ENCODE measurements at regions not wholly inside any gene's neighbourhood (a gene's known extent, or its start where the extent isn't known, plus 50 kb on each side); places are given as distances from the start of the nearest gene placed in this dataset.

- Mint-ChIP-seq H3K9me3 (ENCODE audit: insufficient read depth) (no peaks in the 10 kb centered on the region), H3K36me3 (ENCODE audit: low read depth) (no peaks in the 10 kb centered on the region), H3K27me3 (ENCODE audit: low read depth) (no peaks in the 10 kb centered on the region), H3K27ac (no peak overlapping the region), H3K4me1 (ENCODE audit: low read depth) (no peaks in the 10 kb centered on the region), H3K4me3 (no peak overlapping the region)
- CTCF ChIA-PET: no interaction called here
- POLR2A ChIA-PET: no interaction called here
- no peak for ATAC-seq
- no peak for DNase-seq
These were observed 241.4 kb upstream of the ARHGAP24 start for GRCh38 chr4:85233516-85233915.

- no peaks in the 10 kb centered on the region for H3K27me3 Mint-ChIP-seq (ENCODE audit: low read depth)
- no peak for ATAC-seq
- H3K36me3 Mint-ChIP-seq (ENCODE audit: low read depth): no peaks in the 10 kb centered on the region
- H3K4me1 Mint-ChIP-seq (ENCODE audit: low read depth): no peaks in the 10 kb centered on the region
- no peaks in the 10 kb centered on the region for H3K9me3 Mint-ChIP-seq (ENCODE audit: insufficient read depth)
- CTCF ChIA-PET: no interaction called here
- H3K27ac Mint-ChIP-seq: no peak overlapping the region
- POLR2A ChIA-PET: no interaction called here
- DNase-seq: no peak
- no peak overlapping the region for H3K4me3 Mint-ChIP-seq
These were observed 231.1 kb upstream of the ARHGAP24 start for GRCh38 chr4:85243857-85244256.

GRCh38 chr4:85244638-85245037, 230.3 kb upstream of the ARHGAP24 start:
- no peak for DNase-seq
- no peaks in the 10 kb centered on the region for H3K27me3 Mint-ChIP-seq (ENCODE audit: low read depth)
- no peak overlapping the region for H3K4me3 Mint-ChIP-seq
- H3K4me1 Mint-ChIP-seq (ENCODE audit: low read depth): no peaks in the 10 kb centered on the region
- no peak overlapping the region for H3K27ac Mint-ChIP-seq
- CTCF ChIA-PET: no interaction called here
- POLR2A ChIA-PET: no interaction called here
- H3K9me3 Mint-ChIP-seq (ENCODE audit: insufficient read depth): no peaks in the 10 kb centered on the region
- H3K36me3 Mint-ChIP-seq (ENCODE audit: low read depth): no peaks in the 10 kb centered on the region
- no peak for ATAC-seq

- ATAC-seq (no peak), DNase-seq (no peak)
- Mint-ChIP-seq H3K4me3 (no peak overlapping the region), H3K36me3 (ENCODE audit: low read depth) (no peaks in the 10 kb centered on the region), H3K27ac (no peak overlapping the region), H3K9me3 (ENCODE audit: insufficient read depth) (no peaks in the 10 kb centered on the region), H3K27me3 (ENCODE audit: low read depth) (no peaks in the 10 kb centered on the region), H3K4me1 (ENCODE audit: low read depth) (no peaks in the 10 kb centered on the region)
- POLR2A ChIA-PET: no interaction called here
- CTCF ChIA-PET: no interaction called here
These were observed 228.9 kb upstream of the ARHGAP24 start for GRCh38 chr4:85246055-85246454.

GRCh38 chr4:85250852-85251251, 224.1 kb upstream of the ARHGAP24 start:
- POLR2A ChIA-PET: no interaction called here
- CTCF ChIA-PET: no interaction called here
- H3K27ac Mint-ChIP-seq: no peak overlapping the region
- no peak for ATAC-seq
- peaks cover 11% of the 10 kb centered on the region for H3K9me3 Mint-ChIP-seq (ENCODE audit: insufficient read depth)
- no peaks in the 10 kb centered on the region for H3K4me1 Mint-ChIP-seq (ENCODE audit: low read depth)
- no peaks in the 10 kb centered on the region for H3K27me3 Mint-ChIP-seq (ENCODE audit: low read depth)
- no peaks in the 10 kb centered on the region for H3K36me3 Mint-ChIP-seq (ENCODE audit: low read depth)
- H3K4me3 Mint-ChIP-seq: no peak overlapping the region
- DNase-seq: no peak

GRCh38 chr4:85257817-85258370, 217.1 kb upstream of the ARHGAP24 start:
- DNase-seq (no peak), ATAC-seq (no peak)
- H3K9me3 Mint-ChIP-seq (ENCODE audit: insufficient read depth): peaks cover 11% of the 10 kb centered on the region
- CTCF ChIA-PET: no interaction called here
- POLR2A ChIA-PET: no interaction called here
- H3K27ac Mint-ChIP-seq: no peak overlapping the region
- no peak overlapping the region for H3K4me3 Mint-ChIP-seq
- no peaks in the 10 kb centered on the region for H3K27me3 Mint-ChIP-seq (ENCODE audit: low read depth)
- H3K36me3 Mint-ChIP-seq (ENCODE audit: low read depth): no peaks in the 10 kb centered on the region
- no peaks in the 10 kb centered on the region for H3K4me1 Mint-ChIP-seq (ENCODE audit: low read depth)

GRCh38 chr4:85260064-85260463, 214.9 kb upstream of the ARHGAP24 start:
- no peaks in the 10 kb centered on the region for H3K4me1 Mint-ChIP-seq (ENCODE audit: low read depth)
- ATAC-seq (no peak), DNase-seq (no peak)
- CTCF ChIA-PET: no interaction called here
- H3K27ac Mint-ChIP-seq: no peak overlapping the region
- H3K9me3 Mint-ChIP-seq (ENCODE audit: insufficient read depth): no peaks in the 10 kb centered on the region
- H3K27me3 Mint-ChIP-seq (ENCODE audit: low read depth): no peaks in the 10 kb centered on the region
- H3K4me3 Mint-ChIP-seq: no peak overlapping the region
- no peaks in the 10 kb centered on the region for H3K36me3 Mint-ChIP-seq (ENCODE audit: low read depth)
- POLR2A ChIA-PET: no interaction called here

- ATAC-seq: no peak
- H3K4me3 Mint-ChIP-seq: no peak overlapping the region
These were observed 209.7 kb upstream of the ARHGAP24 start for GRCh38 chr4:85265234-85265633.

GRCh38 chr4:85268188-85268587, 206.8 kb upstream of the ARHGAP24 start:
- no peak overlapping the region for H3K27ac Mint-ChIP-seq
- POLR2A ChIA-PET: no interaction called here
- H3K27me3 Mint-ChIP-seq (ENCODE audit: low read depth): no peaks in the 10 kb centered on the region
- ATAC-seq (no peak), DNase-seq (no peak)
- H3K4me1 Mint-ChIP-seq (ENCODE audit: low read depth): no peaks in the 10 kb centered on the region
- CTCF ChIA-PET: interaction anchor here (1.0 kb wide), 1 partner anchor 10 kb away, joined by 3 read pairs; no protein-coding TSS in a partner anchor
- no peaks in the 10 kb centered on the region for H3K36me3 Mint-ChIP-seq (ENCODE audit: low read depth)
- H3K9me3 Mint-ChIP-seq (ENCODE audit: insufficient read depth): no peaks in the 10 kb centered on the region
- no peak overlapping the region for H3K4me3 Mint-ChIP-seq

More at GRCh38 chr4:85265234-85265633, 209.7 kb upstream of the ARHGAP24 start:
- Mint-ChIP-seq H3K27me3 (ENCODE audit: low read depth) (no peaks in the 10 kb centered on the region), H3K27ac (no peak overlapping the region), H3K4me1 (ENCODE audit: low read depth) (no peaks in the 10 kb centered on the region), H3K36me3 (ENCODE audit: low read depth) (no peaks in the 10 kb centered on the region), H3K9me3 (ENCODE audit: insufficient read depth) (no peaks in the 10 kb centered on the region)
- ChIA-PET CTCF (no interaction called here), POLR2A (no interaction called here)
- no peak for DNase-seq

GRCh38 chr4:85268961-85269360, 206.0 kb upstream of the ARHGAP24 start:
- Mint-ChIP-seq H3K27ac (no peak overlapping the region), H3K4me1 (ENCODE audit: low read depth) (no peaks in the 10 kb centered on the region), H3K9me3 (ENCODE audit: insufficient read depth) (no peaks in the 10 kb centered on the region), H3K4me3 (no peak overlapping the region), H3K27me3 (ENCODE audit: low read depth) (no peaks in the 10 kb centered on the region), H3K36me3 (ENCODE audit: low read depth) (no peaks in the 10 kb centered on the region)
- ChIA-PET POLR2A (no interaction called here), CTCF (no interaction called here)
- DNase-seq (no peak), ATAC-seq (no peak)

GRCh38 chr4:85274955-85275354, 200.0 kb upstream of the ARHGAP24 start:
- no peak overlapping the region for H3K27ac Mint-ChIP-seq
- POLR2A ChIA-PET: no interaction called here
- CTCF ChIA-PET: no interaction called here
- no peaks in the 10 kb centered on the region for H3K4me1 Mint-ChIP-seq (ENCODE audit: low read depth)
- no peaks in the 10 kb centered on the region for H3K9me3 Mint-ChIP-seq (ENCODE audit: insufficient read depth)
- no peak overlapping the region for H3K4me3 Mint-ChIP-seq
- H3K27me3 Mint-ChIP-seq (ENCODE audit: low read depth): no peaks in the 10 kb centered on the region
- no peaks in the 10 kb centered on the region for H3K36me3 Mint-ChIP-seq (ENCODE audit: low read depth)
- DNase-seq: no peak
- no peak for ATAC-seq

GRCh38 chr4:85280963-85281362, 194.0 kb upstream of the ARHGAP24 start:
- ChIA-PET CTCF (no interaction called here), POLR2A (no interaction called here)
- Mint-ChIP-seq H3K4me3 (no peak overlapping the region), H3K4me1 (ENCODE audit: low read depth) (no peaks in the 10 kb centered on the region), H3K27me3 (ENCODE audit: low read depth) (no peaks in the 10 kb centered on the region), H3K27ac (no peak overlapping the region), H3K36me3 (ENCODE audit: low read depth) (no peaks in the 10 kb centered on the region), H3K9me3 (ENCODE audit: insufficient read depth) (no peaks in the 10 kb centered on the region)
- DNase-seq: no peak
- no peak for ATAC-seq

GRCh38 chr4:85291226-85291625, 183.7 kb upstream of the ARHGAP24 start:
- H3K27ac Mint-ChIP-seq: no peak overlapping the region

More at GRCh38 chr4:85291226-85291625, 183.7 kb upstream of the ARHGAP24 start:
- ATAC-seq (no peak), DNase-seq (no peak)
- ChIA-PET POLR2A (no interaction called here), CTCF (no interaction called here)
- Mint-ChIP-seq H3K4me3 (no peak overlapping the region), H3K4me1 (ENCODE audit: low read depth) (no peaks in the 10 kb centered on the region), H3K36me3 (ENCODE audit: low read depth) (no peaks in the 10 kb centered on the region), H3K9me3 (ENCODE audit: insufficient read depth) (peaks cover 4% of the 10 kb centered on the region), H3K27me3 (ENCODE audit: low read depth) (no peaks in the 10 kb centered on the region)
